SK-N-SH treated with all-trans-retinoic acid at 6 μM for 48 hours (cell line): ENCODE measurements at regions not wholly inside any gene's neighbourhood (a gene's known extent, or its start where the extent isn't known, plus 50 kb on each side); places are given as distances from the start of the nearest gene placed in this dataset.

Experiments used
- ATAC-seq: fragments of 200-7000 bp; cut with Tn5 transposase; 3 replicates; pipeline ENCODE4 v1.9.1; 2020; ENCODE audit warnings: mild to moderate bottlenecking, moderate library complexity
- ARNTL ChIP-seq: fragments of 450-650 bp; formaldehyde crosslinking; IDR thresholded peaks from 2 replicates; pipeline ENCODE4 v1.5.0; 2020; ENCODE audit warnings: low read depth, mild to moderate bottlenecking, moderate library complexity, borderline replicate concordance
- BACH2 ChIP-seq: fragments of 250-450 bp; sonication (Bioruptor Pico); IDR thresholded peaks from 2 replicates; pipeline ENCODE4 v1.9.0; 2021; ENCODE audit warnings: mild to moderate bottlenecking, borderline replicate concordance
- CSDC2 ChIP-seq: fragments of 250-450 bp; sonication (Bioruptor Pico); IDR thresholded peaks from 2 replicates; pipeline ENCODE4 v1.5.0; 2020; ENCODE audit warnings: mild to moderate bottlenecking, moderate library complexity
- ESRRG ChIP-seq: fragments of 250-450 bp; sonication (Bioruptor Pico); IDR thresholded peaks from 2 replicates; pipeline ENCODE4 v1.6.1; 2021; ENCODE audit warnings: mild to moderate bottlenecking
- OSR1 ChIP-seq: fragments of 250-450 bp; sonication (Bioruptor Pico); IDR thresholded peaks from 2 replicates; pipeline ENCODE4 v1.8.0; 2022; ENCODE audit warnings: moderate library complexity, mild to moderate bottlenecking, inconsistent platforms
- PPARA ChIP-seq: fragments of 250-450 bp; sonication (Bioruptor Pico); IDR thresholded peaks from 2 replicates; pipeline ENCODE4 v1.5.0; 2020; ENCODE audit warnings: mild to moderate bottlenecking, borderline replicate concordance
- RARB ChIP-seq: fragments of 250-450 bp; sonication (Bioruptor Pico); IDR thresholded peaks from 2 replicates; pipeline ENCODE4 v1.8.0; 2021; ENCODE audit warnings: mild to moderate bottlenecking, moderate library complexity
- SNAI2 ChIP-seq: fragments of 250-450 bp; sonication (Bioruptor Pico); IDR thresholded peaks from 2 replicates; pipeline ENCODE4 v1.5.0; 2020; ENCODE audit warnings: mild to moderate bottlenecking, moderate library complexity
- TCF4 ChIP-seq: fragments of 250-450 bp; sonication (Bioruptor Pico); IDR thresholded peaks from 2 replicates; pipeline ENCODE4 v1.8.0; 2021; ENCODE audit warnings: mild to moderate bottlenecking, moderate library complexity, borderline replicate concordance
- TOX ChIP-seq: fragments of 250-450 bp; sonication (Bioruptor Pico); IDR thresholded peaks from 2 replicates; pipeline ENCODE4 v1.8.0; 2021; ENCODE audit warnings: mild to moderate bottlenecking, moderate library complexity, borderline replicate concordance
- ZC3H10 ChIP-seq: fragments of 250-450 bp; sonication (Bioruptor Pico); IDR thresholded peaks from 2 replicates; pipeline ENCODE4 v1.5.1; 2021; ENCODE audit warnings: mild to moderate bottlenecking, moderate library complexity
- ZFP30 ChIP-seq: fragments of 450-650 bp; formaldehyde crosslinking; IDR thresholded peaks from 2 replicates; pipeline ENCODE4 v1.5.0; 2022; ENCODE audit warnings: mild to moderate bottlenecking, moderate library complexity
- ZNF565 ChIP-seq: fragments of 450-650 bp; formaldehyde crosslinking; conservative IDR thresholded peaks from 2 replicates; pipeline ENCODE4 v1.5.0; 2020; ENCODE audit warnings: low read depth, mild to moderate bottlenecking, moderate library complexity
- ZNF70 ChIP-seq: fragments of 450-650 bp; formaldehyde crosslinking; IDR thresholded peaks from 2 replicates; pipeline ENCODE4 v1.5.0; 2020; ENCODE audit warnings: mild to moderate bottlenecking, moderate library complexity
- ZNF8 ChIP-seq: fragments of 450-650 bp; formaldehyde crosslinking; IDR thresholded peaks from 2 replicates; pipeline ENCODE4 v1.5.0; 2020; ENCODE audit warnings: mild to moderate bottlenecking, moderate library complexity
- TF ChIP-seq, protein P1 (sequence below): fragments of 250-450 bp; sonication (Bioruptor Pico); IDR thresholded peaks from 2 replicates; pipeline ENCODE4 v1.5.1; 2020; ENCODE audit warnings: low read depth, mild to moderate bottlenecking, moderate library complexity
- TF ChIP-seq, protein P2 (sequence below): fragments of 250-450 bp; sonication (Bioruptor Pico); IDR thresholded peaks from 2 replicates; pipeline ENCODE4 v1.8.0; 2021; ENCODE audit warnings: low read depth, mild to moderate bottlenecking, moderate library complexity, borderline replicate concordance
- TF ChIP-seq, protein P3 (sequence below): fragments of 250-450 bp; sonication (Bioruptor Pico); IDR thresholded peaks from 2 replicates; pipeline ENCODE4 v1.5.1; 2021; ENCODE audit warnings: mild to moderate bottlenecking, moderate library complexity
- TF ChIP-seq, protein P4 (sequence below): fragments of 250-450 bp; sonication (Bioruptor Pico); IDR thresholded peaks from 2 replicates; pipeline ENCODE4 v1.8.0; 2020; ENCODE audit warnings: mild to moderate bottlenecking, moderate library complexity, borderline replicate concordance

DNA sequence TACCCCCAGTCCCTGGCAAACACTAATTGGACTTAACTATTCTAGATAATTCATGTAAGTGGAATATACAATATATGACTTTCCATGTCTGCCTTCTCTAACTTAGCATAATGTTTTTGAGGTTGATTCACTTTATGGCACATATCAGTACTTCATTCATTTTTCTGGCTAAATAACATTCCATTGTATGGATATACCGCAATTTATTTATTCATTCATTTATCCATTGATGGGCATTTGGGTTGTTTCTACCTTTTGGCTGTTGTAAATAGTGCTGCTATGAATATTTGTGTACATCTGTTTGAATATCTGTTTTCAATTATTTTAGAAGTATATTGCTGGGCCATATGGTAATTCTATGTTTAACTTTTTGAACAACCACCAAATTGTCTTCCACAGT lies 616.3 kb downstream of the UTRN start:
- TF ChIP-seq CSDC2 (CRISPR knock-in tag) (no peak), ZNF8 (CRISPR knock-in tag) (peak; percentile 94)
- TF ChIP-seq, all 23 proteins: peak for 1
- ATAC-seq: no peak

DNA sequence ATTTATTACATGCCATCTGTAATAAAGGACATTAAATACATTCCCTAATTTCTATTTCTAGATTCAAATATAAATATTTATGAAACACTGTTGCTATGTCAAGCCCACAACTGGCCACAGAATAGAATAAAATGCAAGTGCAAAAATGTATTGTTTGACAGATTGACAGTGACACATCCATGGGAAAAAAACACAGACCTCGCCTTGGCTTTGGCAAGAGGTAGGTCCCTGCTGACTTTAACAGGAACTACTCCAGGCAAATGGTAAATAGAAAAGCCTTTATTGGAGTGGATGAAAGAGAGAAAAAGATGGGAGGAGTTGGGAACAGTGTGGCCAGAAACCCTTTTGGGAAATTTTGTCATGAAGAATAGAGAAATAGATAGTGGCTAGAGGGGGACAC lies 622.9 kb downstream of the UTRN start:
- no peak for TF ChIP-seq SNAI2
- TF ChIP-seq ESRRG (CRISPR knock-in tag): no peak
- no peak for TF ChIP-seq ZNF565 (CRISPR knock-in tag)
- TF ChIP-seq ZC3H10: no peak
- TF ChIP-seq ARNTL (CRISPR knock-in tag): no peak
- TF ChIP-seq ZFP30 (CRISPR knock-in tag): no peak
- TF ChIP-seq, protein P1, sequence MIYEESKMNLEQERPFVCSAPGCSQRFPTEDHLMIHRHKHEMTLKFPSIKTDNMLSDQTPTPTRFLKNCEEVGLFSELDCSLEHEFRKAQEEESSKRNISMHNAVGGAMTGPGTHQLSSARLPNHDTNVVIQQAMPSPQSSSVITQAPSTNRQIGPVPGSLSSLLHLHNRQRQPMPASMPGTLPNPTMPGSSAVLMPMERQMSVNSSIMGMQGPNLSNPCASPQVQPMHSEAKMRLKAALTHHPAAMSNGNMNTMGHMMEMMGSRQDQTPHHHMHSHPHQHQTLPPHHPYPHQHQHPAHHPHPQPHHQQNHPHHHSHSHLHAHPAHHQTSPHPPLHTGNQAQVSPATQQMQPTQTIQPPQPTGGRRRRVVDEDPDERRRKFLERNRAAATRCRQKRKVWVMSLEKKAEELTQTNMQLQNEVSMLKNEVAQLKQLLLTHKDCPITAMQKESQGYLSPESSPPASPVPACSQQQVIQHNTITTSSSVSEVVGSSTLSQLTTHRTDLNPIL (CRISPR knock-in tag): no peak
- TF ChIP-seq TOX: no peak
- TF ChIP-seq, protein P2, sequence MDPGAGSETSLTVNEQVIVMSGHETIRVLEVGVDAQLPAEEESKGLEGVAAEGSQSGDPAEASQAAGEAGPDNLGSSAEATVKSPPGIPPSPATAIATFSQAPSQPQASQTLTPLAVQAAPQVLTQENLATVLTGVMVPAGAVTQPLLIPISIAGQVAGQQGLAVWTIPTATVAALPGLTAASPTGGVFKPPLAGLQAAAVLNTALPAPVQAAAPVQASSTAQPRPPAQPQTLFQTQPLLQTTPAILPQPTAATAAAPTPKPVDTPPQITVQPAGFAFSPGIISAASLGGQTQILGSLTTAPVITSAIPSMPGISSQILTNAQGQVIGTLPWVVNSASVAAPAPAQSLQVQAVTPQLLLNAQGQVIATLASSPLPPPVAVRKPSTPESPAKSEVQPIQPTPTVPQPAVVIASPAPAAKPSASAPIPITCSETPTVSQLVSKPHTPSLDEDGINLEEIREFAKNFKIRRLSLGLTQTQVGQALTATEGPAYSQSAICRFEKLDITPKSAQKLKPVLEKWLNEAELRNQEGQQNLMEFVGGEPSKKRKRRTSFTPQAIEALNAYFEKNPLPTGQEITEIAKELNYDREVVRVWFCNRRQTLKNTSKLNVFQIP (CRISPR knock-in tag): no peak
- TF ChIP-seq, protein P3, sequence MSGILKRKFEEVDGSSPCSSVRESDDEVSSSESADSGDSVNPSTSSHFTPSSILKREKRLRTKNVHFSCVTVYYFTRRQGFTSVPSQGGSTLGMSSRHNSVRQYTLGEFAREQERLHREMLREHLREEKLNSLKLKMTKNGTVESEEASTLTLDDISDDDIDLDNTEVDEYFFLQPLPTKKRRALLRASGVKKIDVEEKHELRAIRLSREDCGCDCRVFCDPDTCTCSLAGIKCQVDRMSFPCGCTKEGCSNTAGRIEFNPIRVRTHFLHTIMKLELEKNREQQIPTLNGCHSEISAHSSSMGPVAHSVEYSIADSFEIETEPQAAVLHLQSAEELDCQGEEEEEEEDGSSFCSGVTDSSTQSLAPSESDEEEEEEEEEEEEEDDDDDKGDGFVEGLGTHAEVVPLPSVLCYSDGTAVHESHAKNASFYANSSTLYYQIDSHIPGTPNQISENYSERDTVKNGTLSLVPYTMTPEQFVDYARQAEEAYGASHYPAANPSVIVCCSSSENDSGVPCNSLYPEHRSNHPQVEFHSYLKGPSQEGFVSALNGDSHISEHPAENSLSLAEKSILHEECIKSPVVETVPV: no peak
- TF ChIP-seq PPARA (CRISPR knock-in tag): no peak
- no peak for TF ChIP-seq TCF4 (CRISPR knock-in tag)
- TF ChIP-seq ZNF70 (CRISPR knock-in tag): no peak
- no peak for ATAC-seq

DNA sequence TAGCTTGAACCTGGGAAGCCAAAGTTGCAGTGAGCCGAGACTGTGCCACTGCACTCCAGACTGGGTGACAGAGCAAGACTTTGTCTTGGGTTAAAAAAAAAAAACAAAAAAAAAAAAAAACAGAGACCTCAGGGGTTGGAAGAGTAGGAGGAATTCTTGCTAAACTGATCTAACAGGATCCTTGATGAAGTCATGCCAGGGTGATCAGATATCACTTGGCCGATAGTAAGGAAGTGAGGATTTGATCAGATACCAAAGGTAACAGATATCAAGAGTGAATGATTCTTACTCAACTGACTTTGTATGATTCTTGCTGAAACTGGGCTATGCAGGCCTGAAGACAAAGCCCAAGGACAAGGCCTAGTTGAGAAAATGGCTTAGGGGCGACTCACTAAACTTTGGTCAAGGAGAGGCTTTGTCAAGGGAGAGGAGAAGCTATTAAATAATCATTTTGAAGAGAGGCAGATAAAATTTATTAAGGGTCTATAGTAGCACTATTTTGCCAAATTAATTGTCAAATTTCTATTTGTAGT lies 624.7 kb downstream of the UTRN start:
- TF ChIP-seq SNAI2 (no peak), OSR1 (CRISPR knock-in tag) (no peak), ZC3H10 (no peak), ARNTL (CRISPR knock-in tag) (no peak), BACH2 (CRISPR knock-in tag) (no peak), TCF4 (CRISPR knock-in tag) (no peak), RARB (no peak), ZNF70 (CRISPR knock-in tag) (no peak), TOX (no peak), ZFP30 (CRISPR knock-in tag) (no peak)
- TF ChIP-seq, protein P4, sequence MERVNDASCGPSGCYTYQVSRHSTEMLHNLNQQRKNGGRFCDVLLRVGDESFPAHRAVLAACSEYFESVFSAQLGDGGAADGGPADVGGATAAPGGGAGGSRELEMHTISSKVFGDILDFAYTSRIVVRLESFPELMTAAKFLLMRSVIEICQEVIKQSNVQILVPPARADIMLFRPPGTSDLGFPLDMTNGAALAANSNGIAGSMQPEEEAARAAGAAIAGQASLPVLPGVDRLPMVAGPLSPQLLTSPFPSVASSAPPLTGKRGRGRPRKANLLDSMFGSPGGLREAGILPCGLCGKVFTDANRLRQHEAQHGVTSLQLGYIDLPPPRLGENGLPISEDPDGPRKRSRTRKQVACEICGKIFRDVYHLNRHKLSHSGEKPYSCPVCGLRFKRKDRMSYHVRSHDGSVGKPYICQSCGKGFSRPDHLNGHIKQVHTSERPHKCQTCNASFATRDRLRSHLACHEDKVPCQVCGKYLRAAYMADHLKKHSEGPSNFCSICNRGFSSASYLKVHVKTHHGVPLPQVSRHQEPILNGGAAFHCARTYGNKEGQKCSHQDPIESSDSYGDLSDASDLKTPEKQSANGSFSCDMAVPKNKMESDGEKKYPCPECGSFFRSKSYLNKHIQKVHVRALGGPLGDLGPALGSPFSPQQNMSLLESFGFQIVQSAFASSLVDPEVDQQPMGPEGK (CRISPR knock-in tag): no peak
- TF ChIP-seq, protein P2 (CRISPR knock-in tag): no peak
- TF ChIP-seq, protein P1 (CRISPR knock-in tag): no peak
- ATAC-seq: no peak

DNA sequence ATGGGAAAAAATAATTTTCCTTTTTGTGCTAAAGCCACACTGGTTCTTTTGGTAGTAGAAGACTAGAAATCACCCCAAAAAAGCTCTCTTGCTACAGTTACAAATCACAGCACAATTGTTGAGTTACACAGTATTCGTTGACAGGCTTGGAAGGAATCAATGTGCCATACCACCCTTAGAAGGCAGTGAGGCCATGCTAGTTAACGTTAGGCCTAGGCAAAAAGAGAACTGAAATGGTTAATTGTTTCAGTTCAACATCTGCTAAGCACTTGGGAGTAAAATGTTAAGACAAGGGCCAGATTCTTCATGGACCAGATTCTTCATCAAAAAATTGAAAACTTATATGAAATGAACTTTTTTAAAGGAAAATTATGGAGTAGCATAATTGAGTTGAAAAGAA lies 626.2 kb downstream of the UTRN start:
- ATAC-seq: no peak
- TF ChIP-seq, protein P2 (CRISPR knock-in tag): no peak
- TF ChIP-seq, protein P1 (CRISPR knock-in tag): no peak
- TF ChIP-seq ZNF565 (CRISPR knock-in tag): no peak
- no peak for TF ChIP-seq TCF4 (CRISPR knock-in tag)
- no peak for TF ChIP-seq SNAI2
- TF ChIP-seq, protein P4 (CRISPR knock-in tag): no peak
- TF ChIP-seq ZC3H10: no peak
- TF ChIP-seq ZNF70 (CRISPR knock-in tag): no peak
